Right renal pelvis (tissue), 4 donors: ENCODE measurements at regions not wholly inside any gene's neighbourhood (a gene's known extent, or its start where the extent isn't known, plus 50 kb on each side); places are given as distances from the start of the nearest gene placed in this dataset.
"Not testable (repeated sequence)": the region's sequence is repeated elsewhere in the genome, so short reads cannot be mapped to it uniquely, and the experiment has no call there.

Source experiments
- DNase-seq, 4 donors: peaks; one replicate each; pipeline ENCODE4 v3.0.0-alpha.2; 2013; ENCODE audit warnings: low read depth in 4 of 4, low spot score in 3 of 4, missing footprints in 1 of 4

DNA sequence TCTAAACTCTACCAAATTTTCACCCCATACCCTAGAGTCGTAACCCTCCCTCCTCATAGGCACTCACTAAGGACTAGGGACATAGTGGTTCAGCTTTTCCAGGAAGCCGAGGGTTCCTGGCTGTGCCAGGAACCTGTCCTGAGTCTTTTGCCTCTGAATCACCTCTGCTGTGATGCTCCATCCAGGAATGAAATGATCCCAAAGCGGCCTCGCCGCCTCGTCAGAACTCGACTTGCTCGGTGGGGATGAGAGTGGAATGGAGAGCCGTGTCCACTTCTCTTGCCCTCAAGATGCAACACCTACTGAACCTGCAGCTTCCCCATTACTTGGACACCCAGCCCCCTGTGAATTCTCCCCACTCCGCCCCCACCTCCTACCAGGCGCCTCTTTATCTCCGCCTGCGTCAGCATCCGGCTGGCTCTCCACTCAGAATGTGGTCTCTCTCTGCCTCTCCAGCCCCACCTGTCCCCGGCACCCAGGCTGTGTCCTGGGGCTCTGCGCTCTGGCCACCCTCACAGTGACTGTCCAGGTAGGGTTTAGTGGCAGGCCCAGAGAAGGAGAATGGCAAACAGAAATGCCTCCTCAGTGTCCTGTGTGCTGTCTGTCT lies 366.1 kb upstream of the ZNF32 start:
- DNase-seq, result no peak

DNA sequence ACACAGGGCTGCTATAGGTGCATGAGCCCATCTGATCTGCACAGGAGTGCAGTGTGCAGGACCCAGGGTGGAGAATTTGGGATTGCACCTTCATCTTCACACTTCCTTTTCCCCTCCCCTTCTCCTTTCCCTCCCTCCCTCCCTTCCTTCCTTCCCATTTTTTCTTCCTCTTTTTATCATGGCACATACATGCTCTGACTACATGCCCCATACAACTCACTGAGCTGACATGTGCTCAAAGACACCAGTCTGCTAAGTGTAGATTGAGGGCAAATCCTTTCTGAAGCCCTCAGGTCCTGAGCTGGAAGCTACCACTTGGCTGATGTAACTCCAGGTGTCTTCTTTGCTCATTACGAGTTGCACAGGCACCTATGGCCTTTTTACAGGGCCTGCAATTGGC lies 365.3 kb upstream of the ZNF32 start:
- no peak for DNase-seq

DNA sequence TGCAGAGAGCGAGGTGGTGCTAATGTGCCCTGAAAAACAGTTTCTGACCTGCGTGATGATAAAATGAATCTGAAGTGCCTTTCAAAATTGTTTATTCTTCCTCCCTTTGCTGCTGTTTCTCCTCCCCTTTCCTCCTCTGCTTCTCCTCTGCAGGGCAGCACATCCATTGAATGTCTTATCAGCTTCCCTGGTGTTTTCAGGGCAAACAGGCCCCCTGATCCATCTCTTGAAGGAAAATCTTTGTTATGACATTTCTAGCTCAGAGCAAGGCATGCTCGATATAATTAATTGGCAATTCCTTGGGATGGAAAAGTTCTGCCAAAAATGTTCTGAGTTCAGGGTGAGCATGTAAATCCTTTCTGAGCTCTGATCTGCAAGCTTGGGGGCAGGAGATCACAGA lies 364.2 kb upstream of the ZNF32 start:
- no peak for DNase-seq

- DNase-seq, result no peak
These were observed 362.9 kb upstream of the ZNF32 start for GRCh38 chr10:44011603-44011981.

DNA sequence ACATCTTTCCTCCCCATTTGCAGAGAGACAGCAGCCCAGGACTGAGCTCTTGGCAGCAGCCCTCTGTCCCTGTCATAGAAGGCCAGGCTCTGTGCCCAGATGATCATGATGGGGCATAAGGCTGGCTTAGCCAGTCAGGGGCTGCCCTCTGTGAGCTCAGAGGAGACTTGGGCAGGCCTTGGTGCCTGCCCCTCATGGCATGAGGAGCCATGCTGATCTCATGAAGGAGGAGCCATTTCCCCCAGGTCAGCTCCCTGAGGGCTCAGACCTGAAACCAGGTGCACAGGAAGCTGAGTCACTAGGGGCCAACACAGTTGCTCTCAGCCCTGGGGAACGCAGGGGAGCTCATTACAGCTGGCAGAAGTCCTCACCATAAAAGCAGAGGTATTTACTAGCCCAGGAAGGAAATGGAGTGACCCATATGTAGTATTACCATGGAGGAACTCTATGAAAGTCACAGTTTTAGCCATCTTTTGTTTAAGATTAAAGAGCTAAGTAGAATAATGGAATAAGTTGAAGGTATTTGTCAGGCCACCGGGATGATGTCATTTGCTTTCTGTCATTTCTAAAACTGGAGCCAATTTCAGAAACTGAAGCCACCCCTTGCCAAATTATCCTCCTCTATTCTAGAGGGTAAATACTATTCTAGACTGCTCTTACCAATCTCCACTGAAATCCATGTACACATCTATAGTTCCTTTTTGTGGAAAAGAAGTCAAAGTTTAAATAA lies 362.4 kb upstream of the ZNF32 start:
- no peak for DNase-seq

GRCh38 chr10:44009891-44010632 lies 361.4 kb upstream of the ZNF32 start:
- DNase-seq, result no peak

GRCh38 chr10:44008917-44009709 lies 360.4 kb upstream of the ZNF32 start:
- DNase-seq, result no peak

- DNase-seq, result no peak
These were observed 359.7 kb upstream of the ZNF32 start for GRCh38 chr10:44008270-44008916.

GRCh38 chr10:44006771-44007170 lies 358.1 kb upstream of the ZNF32 start:
- no peak for DNase-seq

DNA sequence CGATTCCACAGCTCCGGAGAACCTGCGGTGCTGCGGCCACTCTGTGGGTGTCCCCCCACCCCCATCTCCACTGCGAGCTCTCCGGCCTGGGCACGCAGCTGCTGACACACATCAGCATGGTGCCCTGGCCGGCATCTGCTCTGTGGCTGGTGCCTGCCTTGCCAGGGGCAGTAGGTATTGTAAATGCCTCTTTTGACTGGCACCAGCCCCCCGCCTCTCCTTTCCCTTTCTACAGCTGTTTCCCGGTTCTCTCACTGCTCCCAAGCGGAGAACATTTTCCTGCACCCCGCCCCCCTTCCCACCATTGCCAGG lies 357.1 kb upstream of the ZNF32 start:
- DNase-seq, result no peak

DNA sequence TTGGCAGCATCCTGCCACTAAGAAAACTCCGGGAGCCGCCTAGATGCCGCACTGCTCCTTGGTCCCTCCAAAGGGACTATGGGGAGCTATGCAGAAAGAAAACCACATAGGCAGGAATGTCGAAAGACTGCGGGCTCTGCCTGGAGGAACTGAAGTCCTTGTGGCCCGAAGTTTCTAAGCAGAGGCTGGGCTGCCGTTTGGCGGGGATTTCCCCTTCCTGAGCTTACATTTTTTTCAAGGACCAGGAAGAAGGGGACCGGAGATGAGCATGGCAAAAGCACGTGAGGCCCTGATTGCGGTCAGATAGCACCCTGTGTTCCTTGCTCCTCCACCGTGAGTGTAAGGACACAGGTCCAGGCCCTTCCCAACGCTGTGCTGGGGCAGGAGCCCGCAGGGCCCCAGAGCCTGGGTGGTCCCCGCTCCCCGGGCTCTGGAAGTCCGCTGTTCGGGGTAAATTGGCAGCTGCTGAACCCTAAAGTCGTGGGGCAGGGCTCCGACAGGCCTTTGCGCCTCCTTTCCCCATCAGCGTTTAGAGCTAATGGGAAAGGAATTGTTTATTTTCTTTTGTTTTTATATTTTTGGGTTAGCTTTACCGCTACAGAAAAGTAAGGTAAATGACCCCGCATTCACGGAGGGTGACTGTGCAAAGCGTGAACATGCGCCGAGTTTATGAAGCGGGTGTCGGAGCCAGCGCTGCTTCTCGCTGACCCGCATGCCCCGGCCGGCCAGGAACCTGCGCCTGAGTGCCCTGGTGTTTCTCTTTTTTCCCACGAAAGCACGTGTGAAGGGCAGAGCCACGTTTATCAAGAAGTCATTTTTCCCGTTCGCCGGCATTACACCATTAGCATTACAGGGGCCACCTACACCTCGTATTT lies 356.5 kb upstream of the ZNF32 start:
- DNase-seq, result no peak

GRCh38 chr10:43998021-43998809 lies 349.5 kb upstream of the ZNF32 start:
- no peak for DNase-seq

GRCh38 chr10:43997330-43997729 lies 348.6 kb upstream of the ZNF32 start:
- no peak for DNase-seq

- no peak for DNase-seq
These were observed 345.9 kb upstream of the ZNF32 start for GRCh38 chr10:43994539-43994938.

GRCh38 chr10:43992816-43993215 lies 344.1 kb upstream of the ZNF32 start:
- DNase-seq, result not testable (repeated sequence)

DNA sequence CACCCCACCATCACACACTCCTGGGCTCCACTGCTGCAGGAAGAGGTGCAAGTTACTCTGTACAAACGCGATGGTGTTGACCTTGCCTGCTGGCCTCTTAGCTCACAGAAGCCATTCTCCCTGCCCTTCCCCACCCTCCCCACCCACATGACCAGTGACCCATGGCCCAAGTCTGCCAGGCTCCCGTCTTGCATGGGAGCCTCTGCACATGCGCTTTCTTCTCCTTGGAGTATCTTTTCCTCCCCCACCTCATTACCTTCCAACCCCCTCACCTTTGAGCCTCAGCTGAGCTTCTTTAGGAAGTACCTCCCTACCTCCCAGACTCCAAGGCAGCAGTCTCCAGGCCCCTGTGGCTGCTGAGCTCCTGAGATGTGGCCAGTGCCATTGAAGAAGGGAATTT lies 337.7 kb upstream of the ZNF32 start:
- no peak for DNase-seq

- DNase-seq, result no peak
These were observed 337.3 kb upstream of the ZNF32 start for GRCh38 chr10:43985941-43986340.

DNA sequence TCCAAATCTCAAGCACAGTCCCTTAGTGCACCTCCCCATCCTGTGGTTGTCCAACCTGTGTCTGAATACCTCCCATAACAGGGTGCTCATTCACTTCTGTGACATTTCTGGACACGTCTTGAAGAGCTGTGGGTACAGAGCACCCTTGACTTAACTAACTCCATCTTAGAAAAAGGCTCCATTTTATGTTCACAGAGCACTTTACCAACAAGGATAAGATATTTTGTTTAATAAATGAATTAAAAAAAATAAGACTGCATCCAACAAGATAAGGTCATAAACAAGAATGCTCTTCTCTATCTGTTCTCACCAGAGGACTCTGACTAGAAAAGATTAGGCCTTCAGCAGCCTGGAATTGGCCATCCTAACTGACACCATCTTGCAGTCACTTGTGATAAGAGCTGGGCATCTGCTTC lies 335.2 kb upstream of the ZNF32 start:
- no peak for DNase-seq

- DNase-seq, result no peak
These were observed 334.7 kb upstream of the ZNF32 start for GRCh38 chr10:43983405-43983804.
